ENCODE measurements at regions not wholly inside any gene's neighbourhood (a gene's known extent, or its start where the extent isn't known, plus 50 kb on each side); places are given as distances from the start of the nearest gene placed in this dataset.

DNA sequence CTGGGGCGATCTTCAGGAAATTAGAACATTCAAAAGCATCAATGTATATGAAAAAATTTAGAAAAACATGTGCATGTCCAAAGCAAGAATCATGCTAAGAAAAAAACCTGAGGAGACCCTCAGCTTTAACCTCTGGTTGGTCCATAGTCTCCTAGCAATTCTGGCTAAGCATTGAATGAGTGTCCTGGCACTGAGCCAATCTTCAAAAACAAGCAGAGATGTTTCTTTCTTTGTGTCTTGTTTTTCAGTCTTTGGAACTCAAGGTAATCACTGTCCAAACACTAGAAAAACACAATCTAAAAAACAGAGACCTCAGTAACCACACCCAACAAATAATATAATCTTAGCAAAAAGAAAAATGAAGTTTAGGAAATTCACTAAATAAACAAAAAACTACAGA is 205.4 kb upstream of the CARD18 start:
- ATAC-seq (ENCODE audit: insufficient read depth, low FRiP score) (no peak), DNase-seq (peak in 1 of 3 donors; percentile 2)
- H3K4me1 ChIP-seq (ENCODE audit: control insufficient read depth in 5 of 5, insufficient read depth in 5 of 5, low read length in 5 of 5) = no peaks in the 10 kb centered on the region
- H3K4me3 ChIP-seq = no peak overlapping the region
- no peak overlapping the region for H3K27ac ChIP-seq (ENCODE audit: low read depth in 1 of 2, low read length in 1 of 2)
- H3K27me3 ChIP-seq (ENCODE audit: control insufficient read depth in 3 of 3, insufficient read depth in 3 of 3, low read length in 2 of 3) = no peaks in the 10 kb centered on the region
- peaks cover 0 to 2% (median 0%) of the 10 kb centered on the region in 4 donors for H3K9me3 ChIP-seq (ENCODE audit: control insufficient read depth in 4 of 4, insufficient read depth in 3 of 4, low read length in 3 of 4)
- no peak overlapping the region for H3K9ac ChIP-seq (ENCODE audit: insufficient read depth in 1 of 2, low read length in 2 of 2)
- TF ChIP-seq, protein P1, sequence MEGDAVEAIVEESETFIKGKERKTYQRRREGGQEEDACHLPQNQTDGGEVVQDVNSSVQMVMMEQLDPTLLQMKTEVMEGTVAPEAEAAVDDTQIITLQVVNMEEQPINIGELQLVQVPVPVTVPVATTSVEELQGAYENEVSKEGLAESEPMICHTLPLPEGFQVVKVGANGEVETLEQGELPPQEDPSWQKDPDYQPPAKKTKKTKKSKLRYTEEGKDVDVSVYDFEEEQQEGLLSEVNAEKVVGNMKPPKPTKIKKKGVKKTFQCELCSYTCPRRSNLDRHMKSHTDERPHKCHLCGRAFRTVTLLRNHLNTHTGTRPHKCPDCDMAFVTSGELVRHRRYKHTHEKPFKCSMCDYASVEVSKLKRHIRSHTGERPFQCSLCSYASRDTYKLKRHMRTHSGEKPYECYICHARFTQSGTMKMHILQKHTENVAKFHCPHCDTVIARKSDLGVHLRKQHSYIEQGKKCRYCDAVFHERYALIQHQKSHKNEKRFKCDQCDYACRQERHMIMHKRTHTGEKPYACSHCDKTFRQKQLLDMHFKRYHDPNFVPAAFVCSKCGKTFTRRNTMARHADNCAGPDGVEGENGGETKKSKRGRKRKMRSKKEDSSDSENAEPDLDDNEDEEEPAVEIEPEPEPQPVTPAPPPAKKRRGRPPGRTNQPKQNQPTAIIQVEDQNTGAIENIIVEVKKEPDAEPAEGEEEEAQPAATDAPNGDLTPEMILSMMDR (IDR thresholded peaks at IDR 0.05; ENCODE audit: control extremely low read depth, extremely low read depth) = no peak
- WGBS, 2 donors = 93 to 98% methylated on average over 1 of the region's 1 CpG
- no peaks in the 10 kb centered on the region for H3K36me3 ChIP-seq (ENCODE audit: control insufficient read depth in 4 of 4, insufficient read depth in 4 of 4, low read length in 4 of 4)

DNA sequence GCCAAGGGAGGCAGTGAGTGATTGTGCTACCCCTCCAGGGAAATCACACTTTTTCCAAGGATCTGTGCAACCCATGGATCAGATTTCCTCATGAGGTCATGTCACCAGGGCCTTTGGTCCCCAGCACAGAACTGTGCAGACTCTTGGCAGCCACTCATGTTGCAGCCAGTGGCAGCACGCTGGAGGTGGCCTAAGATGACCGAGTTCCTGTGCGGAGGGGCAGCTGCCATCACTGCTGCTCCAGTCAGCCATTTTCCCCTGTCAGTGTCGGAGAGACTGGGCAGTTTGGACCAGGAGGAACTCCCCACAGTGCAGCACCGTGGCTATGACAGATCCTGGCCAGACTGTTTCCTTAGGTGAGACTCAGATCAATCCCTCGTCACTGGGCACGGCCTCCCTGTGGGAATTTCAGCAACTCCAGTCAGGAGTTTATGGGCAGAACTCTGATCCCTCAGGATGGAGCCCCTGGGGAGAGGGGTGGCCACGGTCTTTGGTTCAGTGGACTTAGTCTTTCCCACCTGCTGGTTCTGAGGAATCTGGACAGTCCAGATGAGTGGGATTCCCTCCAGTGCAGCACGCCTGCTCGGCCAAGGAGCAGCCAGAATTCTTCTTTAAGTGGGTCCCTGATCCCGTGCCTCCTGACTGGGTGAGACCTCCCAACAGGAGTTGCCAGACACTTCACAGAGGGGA is 194.6 kb upstream of the CARD18 start:
- Histone ChIP-seq H3K4me1 (ENCODE audit: control insufficient read depth in 5 of 5, insufficient read depth in 5 of 5, low read length in 5 of 5) (no peaks in the 10 kb centered on the region), H3K9me3 (ENCODE audit: control insufficient read depth in 4 of 4, insufficient read depth in 3 of 4, low read length in 3 of 4) (peaks cover 0 to 5% (median 3%) of the 10 kb centered on the region in 4 donors), H3K27me3 (ENCODE audit: control insufficient read depth in 3 of 3, insufficient read depth in 3 of 3, low read length in 2 of 3) (no peaks in the 10 kb centered on the region), H3K27ac (ENCODE audit: low read depth in 1 of 2, low read length in 1 of 2) (no peak overlapping the region), H3K9ac (ENCODE audit: insufficient read depth in 1 of 2, low read length in 2 of 2) (no peak overlapping the region), H3K4me3 (no peak overlapping the region), H3K36me3 (ENCODE audit: control insufficient read depth in 4 of 4, insufficient read depth in 4 of 4, low read length in 4 of 4) (no peaks in the 10 kb centered on the region)
- no peak for ATAC-seq (ENCODE audit: insufficient read depth, low FRiP score)
- 83 to 90% methylated on average over 11 of the region's 11 CpGs for WGBS, 2 donors
- TF ChIP-seq, protein P1 (IDR thresholded peaks at IDR 0.05; ENCODE audit: control extremely low read depth, extremely low read depth) = no peak
- DNase-seq = no peak

DNA sequence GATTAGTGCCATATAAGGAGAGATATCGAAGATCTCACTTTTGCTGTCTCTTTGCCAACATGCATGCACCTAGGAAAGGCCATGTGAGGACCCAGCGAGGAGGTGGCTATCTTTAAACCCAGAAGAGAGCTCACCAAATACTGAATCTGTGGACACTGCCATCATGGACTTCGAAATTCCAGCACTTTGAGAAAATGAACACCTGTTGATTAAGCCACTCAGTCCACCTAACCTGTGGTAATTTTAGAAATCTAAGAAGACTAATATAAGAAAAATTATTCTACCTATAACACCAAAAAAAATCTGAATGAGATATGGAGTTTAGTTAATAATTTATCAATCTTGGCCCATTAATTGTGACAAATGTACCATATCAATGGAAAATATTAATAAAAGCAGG is 193.6 kb upstream of the CARD18 start:
- H3K4me3 ChIP-seq = no peak overlapping the region
- 90 to 95% methylated on average over 3 of the region's 3 CpGs for WGBS, 2 donors
- ATAC-seq (ENCODE audit: insufficient read depth, low FRiP score) (no peak), DNase-seq (no peak)
- no peaks in the 10 kb centered on the region for H3K36me3 ChIP-seq (ENCODE audit: control insufficient read depth in 4 of 4, insufficient read depth in 4 of 4, low read length in 4 of 4)
- no peaks in the 10 kb centered on the region for H3K4me1 ChIP-seq (ENCODE audit: control insufficient read depth in 5 of 5, insufficient read depth in 5 of 5, low read length in 5 of 5)
- TF ChIP-seq, protein P1 (IDR thresholded peaks at IDR 0.05; ENCODE audit: control extremely low read depth, extremely low read depth) = no peak
- H3K9ac ChIP-seq (ENCODE audit: insufficient read depth in 1 of 2, low read length in 2 of 2) = no peak overlapping the region
- H3K27ac ChIP-seq (ENCODE audit: low read depth in 1 of 2, low read length in 1 of 2) = no peak overlapping the region
- peaks cover 0 to 5% (median 3%) of the 10 kb centered on the region in 4 donors for H3K9me3 ChIP-seq (ENCODE audit: control insufficient read depth in 4 of 4, insufficient read depth in 3 of 4, low read length in 3 of 4)
- H3K27me3 ChIP-seq (ENCODE audit: control insufficient read depth in 3 of 3, insufficient read depth in 3 of 3, low read length in 2 of 3) = no peaks in the 10 kb centered on the region

DNA sequence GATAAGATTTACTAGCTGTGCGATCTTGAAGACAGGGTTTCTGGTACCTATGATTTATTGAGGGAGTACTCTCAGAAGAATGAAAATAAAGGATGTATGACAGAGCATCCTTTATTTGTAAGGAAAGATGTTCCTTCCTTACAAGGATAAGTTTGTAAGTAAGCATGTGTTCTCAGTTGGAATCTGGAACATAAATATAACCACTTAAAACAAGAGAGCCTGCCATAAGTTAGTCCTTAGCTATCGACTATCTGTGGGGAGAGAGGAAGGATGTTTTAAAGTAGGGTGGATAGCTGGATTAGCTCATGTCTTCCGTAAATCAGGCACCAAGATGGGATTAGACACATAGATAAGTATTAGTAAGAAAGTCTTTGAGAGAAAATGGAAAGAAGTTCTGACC is 192.6 kb upstream of the CARD18 start:
- no peak overlapping the region for H3K27ac ChIP-seq (ENCODE audit: low read depth in 1 of 2, low read length in 1 of 2)
- TF ChIP-seq, protein P1 (IDR thresholded peaks at IDR 0.05; ENCODE audit: control extremely low read depth, extremely low read depth) = no peak
- WGBS, 2 donors = 80 to 89% methylated on average over 3 of the region's 3 CpGs
- peaks cover 0 to 5% (median 3%) of the 10 kb centered on the region in 4 donors for H3K9me3 ChIP-seq (ENCODE audit: control insufficient read depth in 4 of 4, insufficient read depth in 3 of 4, low read length in 3 of 4)
- H3K9ac ChIP-seq (ENCODE audit: insufficient read depth in 1 of 2, low read length in 2 of 2) = no peak overlapping the region
- no peak for ATAC-seq (ENCODE audit: insufficient read depth, low FRiP score)
- H3K27me3 ChIP-seq (ENCODE audit: control insufficient read depth in 3 of 3, insufficient read depth in 3 of 3, low read length in 2 of 3) = no peaks in the 10 kb centered on the region
- H3K4me1 ChIP-seq (ENCODE audit: control insufficient read depth in 5 of 5, insufficient read depth in 5 of 5, low read length in 5 of 5) = no peaks in the 10 kb centered on the region
- no peak overlapping the region for H3K4me3 ChIP-seq
- H3K36me3 ChIP-seq (ENCODE audit: control insufficient read depth in 4 of 4, insufficient read depth in 4 of 4, low read length in 4 of 4) = no peaks in the 10 kb centered on the region
- DNase-seq = no peak

Measured in lung (tissue), 11 donors.